Ovary (tissue), 3 donors: ENCODE measurements at regions not wholly inside any gene's neighbourhood (a gene's known extent, or its start where the extent isn't known, plus 50 kb on each side); places are given as distances from the start of the nearest gene placed in this dataset.

Experiments used
- EP300 ChIP-seq: sonication (generic); formaldehyde crosslinking; IDR thresholded peaks from one replicate; pipeline ENCODE4 v1.6.1; 2017; ENCODE audit warnings: antibody characterized with exemption
- POLR2A ChIP-seq: fragments of 450-650 bp; IDR thresholded peaks from one replicate; pipeline ENCODE4 v1.6.1; 2017; ENCODE audit warnings: antibody characterized with exemption, mild to moderate bottlenecking, moderate library complexity
- TF ChIP-seq, protein P1 (sequence below), 3 donors: fragments of 450-650 bp in 2 of 3; fragments of 200-600 bp in 1 of 3; IDR thresholded peaks; one replicate each; pipeline versions ENCODE4 v1.5.1 to v1.8.0; 2016 to 2022; ENCODE audit warnings: antibody characterized with exemption in 3 of 3, mild to moderate bottlenecking in 1 of 3
- donor health status: DM: no; HTN: no; CAD: no.

DNA sequence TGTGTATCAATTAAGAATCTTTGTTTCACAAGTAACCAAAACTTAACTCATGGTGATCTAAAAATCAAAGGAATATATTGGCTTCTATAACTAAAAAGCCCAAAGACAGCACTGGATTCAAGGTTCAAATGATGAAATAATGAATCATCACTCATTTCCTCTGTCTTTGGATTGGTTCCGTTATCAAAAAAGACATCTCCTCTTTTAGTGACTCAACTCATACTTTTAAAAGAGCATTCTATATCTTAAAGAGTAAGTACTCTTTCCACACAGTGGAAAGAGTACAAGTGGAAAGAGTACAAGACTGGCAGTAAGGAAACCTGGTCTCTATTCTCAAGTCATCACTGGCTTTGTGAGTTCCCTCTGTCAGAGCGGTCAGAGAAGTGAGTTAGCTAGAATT lies 141.4 kb upstream of the NMUR2 start:
- TF ChIP-seq, protein P1, sequence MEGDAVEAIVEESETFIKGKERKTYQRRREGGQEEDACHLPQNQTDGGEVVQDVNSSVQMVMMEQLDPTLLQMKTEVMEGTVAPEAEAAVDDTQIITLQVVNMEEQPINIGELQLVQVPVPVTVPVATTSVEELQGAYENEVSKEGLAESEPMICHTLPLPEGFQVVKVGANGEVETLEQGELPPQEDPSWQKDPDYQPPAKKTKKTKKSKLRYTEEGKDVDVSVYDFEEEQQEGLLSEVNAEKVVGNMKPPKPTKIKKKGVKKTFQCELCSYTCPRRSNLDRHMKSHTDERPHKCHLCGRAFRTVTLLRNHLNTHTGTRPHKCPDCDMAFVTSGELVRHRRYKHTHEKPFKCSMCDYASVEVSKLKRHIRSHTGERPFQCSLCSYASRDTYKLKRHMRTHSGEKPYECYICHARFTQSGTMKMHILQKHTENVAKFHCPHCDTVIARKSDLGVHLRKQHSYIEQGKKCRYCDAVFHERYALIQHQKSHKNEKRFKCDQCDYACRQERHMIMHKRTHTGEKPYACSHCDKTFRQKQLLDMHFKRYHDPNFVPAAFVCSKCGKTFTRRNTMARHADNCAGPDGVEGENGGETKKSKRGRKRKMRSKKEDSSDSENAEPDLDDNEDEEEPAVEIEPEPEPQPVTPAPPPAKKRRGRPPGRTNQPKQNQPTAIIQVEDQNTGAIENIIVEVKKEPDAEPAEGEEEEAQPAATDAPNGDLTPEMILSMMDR (IDR thresholded peaks at IDR 0.05), result no peak
- TF ChIP-seq POLR2A (no peak), EP300 (no peak)
